KG1 (cell line): ENCODE measurements at regions not wholly inside any gene's neighbourhood (a gene's known extent, or its start where the extent isn't known, plus 50 kb on each side); places are given as distances from the start of the nearest gene placed in this dataset.
A peak's percentile ranks its signal among the peaks of the same experiment; 100 is the strongest.

Experiments used
- DNase-seq: peaks from one replicate; lab custom pipeline; 2025; lab: John Stamatoyannopoulos, UW

DNA sequence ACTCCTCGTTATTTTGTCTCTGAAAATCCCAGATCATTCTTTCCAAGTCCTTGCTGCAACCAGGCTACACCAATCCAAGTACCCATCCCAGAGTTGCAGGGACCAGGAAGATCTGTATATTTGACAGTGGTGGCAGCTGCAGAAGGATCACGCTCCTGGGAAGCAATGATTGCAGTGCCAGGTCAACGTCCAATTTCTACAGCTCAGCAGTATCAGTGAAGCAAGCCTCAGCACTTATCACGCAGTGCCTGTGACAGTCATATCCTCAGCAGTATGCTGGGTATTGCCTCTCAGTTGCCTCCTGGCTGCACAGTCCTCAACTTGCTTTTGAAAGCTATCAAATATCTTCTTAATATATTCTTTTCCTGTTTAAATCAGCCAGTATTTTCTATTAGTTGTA lies 66.7 kb downstream of the BARHL2 start:
- DNase-seq: no peak

GRCh38 chr1:90640325-90640724 lies 76.8 kb downstream of the BARHL2 start:
- DNase-seq: no peak

DNA sequence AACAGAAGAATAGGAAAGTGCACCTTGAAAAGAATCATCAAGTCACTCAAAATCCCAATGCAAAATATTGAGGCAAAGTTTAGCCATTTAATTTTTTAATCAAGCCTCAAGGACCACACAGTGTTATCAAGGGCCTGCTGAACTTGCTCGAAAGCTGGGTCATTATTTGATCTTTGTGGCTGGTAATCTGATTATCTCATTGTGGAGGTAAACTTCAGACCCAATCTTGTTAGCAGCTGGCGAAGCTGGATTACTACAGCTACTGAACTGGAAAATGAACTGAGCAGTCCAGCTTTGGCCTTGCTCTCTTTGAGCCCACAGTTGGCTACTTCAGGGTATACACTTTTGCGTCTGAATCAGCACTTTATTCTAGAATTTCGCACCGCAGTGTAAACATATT lies 94.4 kb downstream of the BARHL2 start:
- no peak for DNase-seq

DNA sequence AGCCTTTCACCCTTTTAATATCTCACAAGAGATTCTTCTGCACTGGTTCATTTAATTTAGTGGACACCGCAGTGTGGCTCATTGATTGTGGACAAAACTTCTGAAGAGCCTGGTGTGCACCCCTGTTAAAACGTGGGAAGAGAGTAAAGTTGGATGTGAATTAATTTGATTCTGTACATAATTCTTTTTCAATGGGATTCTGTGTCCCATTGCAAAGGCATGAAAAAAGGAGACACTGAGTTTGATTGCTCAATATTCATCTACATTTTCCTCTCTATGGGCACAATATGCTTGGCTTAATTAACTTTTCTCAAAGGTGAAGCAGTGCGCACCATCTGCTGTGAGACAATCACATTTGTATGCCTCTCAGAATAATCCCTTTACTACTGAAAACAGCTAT lies 95.1 kb downstream of the BARHL2 start:
- no peak for DNase-seq

GRCh38 chr1:90616395-90616794 lies 100.7 kb downstream of the BARHL2 start:
- no peak for DNase-seq

- no peak for DNase-seq
Measured at GRCh38 chr1:90614872-90615271, 102.2 kb downstream of the BARHL2 start.

DNA sequence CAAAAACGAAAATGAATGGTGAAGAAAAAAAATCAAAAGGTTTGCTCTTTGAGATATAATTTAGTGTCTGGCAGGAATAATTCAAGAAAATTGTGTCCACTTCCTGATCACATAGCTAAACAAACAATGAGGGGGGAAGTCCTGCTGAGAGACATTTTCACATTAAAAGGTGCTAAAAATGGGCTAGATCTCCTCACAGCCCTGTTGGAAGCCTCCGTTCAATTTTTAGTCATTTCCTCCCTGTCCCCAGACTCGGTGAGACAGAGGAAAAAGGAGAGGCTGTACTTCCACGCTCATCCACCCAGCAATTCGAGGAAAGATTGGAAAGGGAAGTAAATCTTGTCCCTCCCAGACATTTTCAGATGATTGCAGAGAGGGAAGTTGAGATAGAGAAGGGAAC lies 103.7 kb downstream of the BARHL2 start:
- no peak for DNase-seq

DNA sequence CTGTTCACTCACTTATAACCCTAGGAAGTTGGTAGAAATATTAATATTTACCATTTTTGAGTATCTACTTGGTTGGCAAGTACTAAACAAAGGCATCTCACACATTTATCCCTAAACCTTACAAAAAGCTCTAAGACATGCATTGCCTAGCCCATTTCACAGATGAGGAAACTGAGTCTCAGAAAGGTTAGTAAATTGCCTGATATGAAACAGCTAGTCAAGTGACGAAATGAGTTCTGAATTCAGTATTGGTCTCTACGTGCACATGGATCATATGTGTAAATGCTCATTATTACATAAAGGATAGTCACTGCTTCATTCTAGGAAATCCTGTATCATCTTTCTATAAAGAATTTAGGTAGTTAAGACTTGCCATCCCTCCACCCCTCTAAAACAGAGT lies 105.1 kb downstream of the BARHL2 start:
- no peak for DNase-seq

- DNase-seq: no peak
Measured at GRCh38 chr1:90607736-90608135, 109.4 kb downstream of the BARHL2 start.

DNA sequence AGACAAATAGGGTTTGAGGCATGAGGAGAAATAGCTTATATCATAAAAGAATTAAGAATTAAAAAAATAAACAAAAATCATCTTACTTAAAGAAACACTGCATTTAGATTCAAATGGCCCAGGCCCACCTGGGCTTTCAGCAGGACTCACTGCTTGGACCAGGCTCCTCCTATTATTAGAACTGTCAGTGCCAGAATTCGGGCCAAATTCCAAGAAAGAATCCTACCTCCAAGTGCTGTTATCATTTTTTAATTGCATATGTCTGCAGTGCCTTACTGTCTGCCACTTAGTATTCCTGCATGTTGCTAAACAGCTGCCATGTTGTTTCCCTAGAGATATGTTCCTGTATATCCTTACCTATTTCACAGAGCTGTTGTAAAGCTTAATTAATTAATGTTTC lies 112.0 kb downstream of the BARHL2 start:
- DNase-seq: no peak

DNA sequence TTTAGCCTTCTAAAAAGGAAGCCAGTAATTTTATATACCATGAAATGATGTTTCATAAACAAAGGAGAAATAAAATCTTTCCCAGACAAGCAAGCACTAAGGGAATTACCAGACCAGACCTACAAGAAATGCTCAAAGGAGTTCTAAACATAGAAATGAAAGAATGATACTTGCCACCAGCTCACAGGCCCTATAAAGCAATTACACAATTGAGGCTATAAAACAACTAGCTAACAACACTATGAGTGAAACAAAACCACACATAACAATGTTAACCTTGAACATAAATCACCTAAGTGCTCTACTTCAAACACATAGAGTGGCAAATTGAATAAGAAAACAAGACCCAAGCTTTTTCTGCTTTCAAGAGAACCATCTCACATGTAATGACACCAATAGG lies 123.8 kb downstream of the BARHL2 start:
- DNase-seq: no peak

DNA sequence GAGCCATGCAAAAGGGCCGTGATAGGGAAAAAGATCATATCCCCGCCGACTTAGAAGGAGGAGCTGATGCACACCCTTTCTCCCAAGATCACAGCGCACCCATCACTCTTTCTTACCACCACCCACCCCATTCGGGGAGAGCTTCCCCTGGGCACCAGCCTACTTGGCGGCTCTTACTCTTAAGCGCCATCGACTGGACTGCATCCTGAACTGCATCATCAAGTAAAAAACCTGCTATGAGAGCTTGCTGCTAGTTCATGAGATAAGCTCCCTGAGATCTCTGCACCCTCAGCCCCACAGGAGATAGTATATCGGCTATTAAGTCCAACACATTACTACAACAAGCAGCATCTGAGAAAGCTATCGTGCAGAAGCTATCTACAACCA lies 125.1 kb downstream of the BARHL2 start:
- no peak for DNase-seq

GRCh38 chr1:90591355-90591969 lies 125.6 kb downstream of the BARHL2 start:
- DNase-seq: no peak

DNA sequence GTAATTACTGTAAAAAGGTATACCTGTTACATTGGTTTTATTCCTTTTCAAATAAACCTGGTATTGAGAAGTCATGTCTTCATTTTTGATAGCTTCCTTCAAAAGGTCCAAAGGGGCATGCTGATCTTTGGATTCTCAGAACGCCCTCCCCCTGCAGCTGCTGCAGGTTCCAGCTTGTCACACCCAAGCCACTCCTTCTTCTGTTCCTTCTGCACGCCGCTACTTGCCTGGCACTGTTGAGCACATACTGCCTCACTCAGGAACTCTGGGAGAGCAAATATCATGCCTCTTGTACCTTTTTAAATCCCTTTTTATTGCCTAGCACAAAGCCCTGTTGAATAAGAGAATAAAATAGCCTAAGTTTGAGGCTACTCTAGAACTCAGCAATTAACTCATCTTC lies 136.9 kb downstream of the BARHL2 start:
- no peak for DNase-seq

DNA sequence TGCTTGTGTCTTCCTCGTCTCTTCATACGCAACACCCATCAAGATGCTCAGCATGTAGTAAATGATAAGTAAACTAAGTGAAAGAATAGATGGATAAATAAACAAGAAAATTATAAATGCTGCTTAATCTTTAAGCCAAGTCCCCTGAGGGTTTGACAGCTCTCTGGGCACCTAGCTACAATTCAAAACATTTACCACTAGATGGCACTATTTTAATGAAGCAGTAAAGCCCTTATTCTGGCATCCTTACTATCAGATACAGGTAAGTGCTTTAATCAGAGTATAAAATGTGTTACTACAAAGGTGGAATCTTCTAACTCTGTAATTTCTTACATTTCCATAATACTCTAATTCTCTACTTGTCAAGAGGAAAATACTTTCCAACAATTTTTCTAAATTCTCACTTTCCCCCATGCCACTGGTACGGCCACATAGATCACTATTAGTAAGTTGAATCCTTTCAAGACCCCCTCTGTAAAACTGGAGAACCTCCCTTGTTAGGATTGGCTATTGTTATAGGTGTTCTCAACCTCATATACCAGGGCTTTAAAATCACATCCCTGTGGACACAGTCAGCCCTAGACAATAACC lies 137.8 kb downstream of the BARHL2 start:
- peak; percentile 27 for DNase-seq

DNA sequence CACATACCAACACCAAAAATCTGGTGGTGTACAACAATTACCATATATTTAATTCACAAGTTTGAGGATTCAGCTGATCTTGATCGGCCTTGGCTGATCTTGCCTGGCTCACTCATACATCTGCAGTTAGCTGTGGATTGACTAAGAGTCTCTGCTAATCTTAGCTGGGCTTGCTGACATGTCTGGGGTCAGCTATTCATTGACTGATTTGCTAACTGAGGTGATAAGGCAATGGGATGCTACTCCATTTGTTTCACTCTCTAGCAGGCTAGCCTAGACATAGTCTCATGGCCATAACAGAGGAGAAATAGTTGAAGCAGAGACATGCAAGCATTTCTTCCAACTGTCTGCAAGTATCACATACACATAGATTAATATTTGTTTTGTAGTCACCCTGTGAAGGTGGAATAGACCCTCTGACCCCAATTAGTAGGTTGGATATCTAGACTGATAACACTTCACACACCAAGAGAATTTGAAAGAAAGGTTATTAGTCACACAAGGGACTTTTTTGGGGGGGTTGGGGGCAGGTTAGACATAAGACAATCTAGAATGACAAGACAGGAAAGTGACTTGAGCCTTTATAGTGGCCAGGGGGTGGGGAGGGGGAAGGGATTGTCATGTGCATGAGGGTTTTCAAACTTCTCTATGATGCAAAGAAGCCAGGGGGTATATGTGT lies 142.3 kb downstream of the BARHL2 start:
- no peak for DNase-seq

DNA sequence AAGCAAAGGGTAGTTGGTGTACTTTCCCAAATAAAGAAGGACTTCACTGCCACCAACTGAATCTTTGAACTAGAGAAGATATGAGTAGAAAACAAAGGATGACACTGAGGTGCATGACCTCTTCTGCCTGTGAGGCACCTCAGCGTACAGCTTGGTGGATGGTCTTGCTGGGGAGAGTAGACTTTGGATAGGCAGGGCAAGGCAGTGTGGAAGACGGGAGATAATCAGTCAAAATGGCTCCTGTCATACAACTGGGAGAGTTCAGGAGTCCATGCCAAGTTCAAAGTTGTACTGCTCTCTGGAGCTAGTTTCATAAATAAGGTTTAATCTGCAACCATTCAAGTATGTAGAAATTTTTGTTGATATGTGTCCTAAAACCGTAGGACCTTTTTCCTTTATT lies 143.4 kb downstream of the BARHL2 start:
- DNase-seq: no peak

GRCh38 chr1:90572446-90572845 lies 144.7 kb downstream of the BARHL2 start:
- DNase-seq: no peak

GRCh38 chr1:90568436-90568835 lies 148.7 kb downstream of the BARHL2 start:
- no peak for DNase-seq

GRCh38 chr1:90564164-90564563 lies 152.9 kb downstream of the BARHL2 start:
- DNase-seq: no peak

DNA sequence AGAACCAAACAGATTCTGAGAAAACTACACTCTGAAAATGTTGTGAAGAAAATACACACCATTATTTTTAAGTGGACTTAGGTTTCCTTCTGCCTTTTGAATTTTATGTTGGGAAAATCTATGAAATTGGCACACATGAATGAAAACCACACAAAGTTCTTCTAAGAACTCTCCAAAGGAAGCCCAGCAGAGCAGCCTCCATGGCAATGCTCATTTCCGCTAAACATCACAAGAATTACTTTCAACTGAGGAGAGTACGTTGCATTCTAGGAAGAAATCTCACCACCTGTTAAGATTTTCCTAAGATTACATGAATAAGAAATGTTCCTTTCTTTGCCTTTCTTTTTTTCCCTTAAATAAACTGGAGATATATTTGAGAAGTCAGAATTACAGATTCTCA lies 154.2 kb downstream of the BARHL2 start:
- no peak for DNase-seq

DNA sequence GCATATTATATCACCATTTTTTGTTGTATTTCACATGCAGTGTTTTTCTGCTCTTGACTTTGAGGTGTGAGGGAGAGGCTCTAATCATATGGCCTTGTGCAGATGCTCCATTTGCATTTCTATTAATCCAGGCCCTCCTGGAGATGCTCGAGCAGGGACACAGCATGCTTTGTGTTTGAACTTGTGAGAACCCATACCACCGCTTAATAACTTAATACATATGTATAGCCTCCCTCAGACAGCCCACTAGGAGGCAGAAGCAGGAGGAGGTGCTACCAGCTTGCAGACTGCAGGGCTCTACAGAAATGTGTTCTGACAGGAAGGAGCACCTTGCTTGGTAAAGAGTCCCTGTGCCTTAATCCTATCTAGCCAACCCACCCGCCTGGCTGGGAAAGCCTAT lies 155.2 kb downstream of the BARHL2 start:
- DNase-seq: no peak

DNA sequence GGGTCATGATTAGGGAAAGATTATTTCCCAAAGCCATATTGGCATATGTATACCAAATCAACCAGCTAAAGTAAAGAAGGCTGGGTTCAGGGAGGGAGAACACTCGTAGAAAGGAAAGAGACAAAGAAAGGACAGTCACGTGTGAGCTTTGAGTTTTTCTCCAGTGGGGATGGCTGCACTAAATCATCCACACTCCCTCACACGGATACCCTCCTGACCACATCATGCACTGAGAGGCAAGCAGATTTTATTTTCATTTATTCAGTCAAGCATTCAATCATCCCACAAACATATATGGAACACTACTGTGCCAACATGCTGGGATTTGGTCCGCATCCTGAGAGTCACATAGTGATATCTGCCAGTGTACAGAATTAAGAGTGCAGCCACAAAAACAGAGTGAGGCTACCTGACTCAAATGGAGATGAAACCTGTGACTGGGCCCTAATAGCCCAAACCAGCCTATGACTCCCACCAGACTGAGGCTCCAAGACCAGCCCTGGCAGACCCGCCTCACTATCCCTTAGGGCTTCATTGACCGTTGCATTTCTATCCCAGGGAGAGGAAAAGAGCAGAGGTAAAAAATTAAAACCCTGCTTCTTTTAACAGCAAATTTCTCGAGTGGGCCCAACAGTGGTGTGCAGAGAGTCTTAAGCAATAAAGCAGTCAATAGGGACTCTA lies 155.9 kb downstream of the BARHL2 start:
- no peak for DNase-seq
